ENCODE measurements at regions not wholly inside any gene's neighbourhood (a gene's known extent, or its start where the extent isn't known, plus 50 kb on each side); places are given as distances from the start of the nearest gene placed in this dataset.

- Histone ChIP-seq H3K79me2 (ENCODE audit: insufficient read depth, low read length) (no peaks in the 10 kb centered on the region), H3K4me2 (ENCODE audit: low read depth, low read length) (no peak overlapping the region), H3K4me1 (ENCODE audit: insufficient read depth, low read length) (peaks cover 12% of the 10 kb centered on the region), H3K27ac (ENCODE audit: extremely low read length, insufficient read depth, low read length) (no peak overlapping the region), H3K4me3 (replicated peaks in 1 of 3; ENCODE audit: insufficient read depth in 1 of 3, low read depth in 2 of 3, low read length in 3 of 3) (no peak overlapping the region), H4K20me1 (ENCODE audit: insufficient read depth, low read length) (no peaks in the 10 kb centered on the region), H3K9ac (ENCODE audit: insufficient read depth, low read depth, low read length) (no peak overlapping the region), H3K27me3 (ENCODE audit: control insufficient read depth in 1 of 2, insufficient read depth in 2 of 2, low read length in 2 of 2) (peaks cover 0 to 2% of the 10 kb centered on the region in 2 experiments; a peak in 1 of 5 replicates), H3K36me3 (replicated peaks in 1 of 2; ENCODE audit: control insufficient read depth in 1 of 2, insufficient read depth in 2 of 2, low read length in 2 of 2) (no peaks in the 10 kb centered on the region), H3K9me3 (ENCODE audit: low read length) (no peaks in the 10 kb centered on the region), H2AFZ (ENCODE audit: low read length) (no peak overlapping the region)
- CTCF ChIA-PET (ENCODE audit: low intra/inter-chr PET ratio, low total read pairs), result no interaction called here
- in situ Hi-C loops (cut with HindIII; ENCODE audit: extremely low pct_ligation_motif_present, low pct_unique_long_range_greater_than_20kb), result no loop called here
- TF ChIP-seq ZBTB7B (CRISPR knock-in tag; IDR thresholded peaks at IDR 0.05) (no peak), ZNF296 (CRISPR knock-in tag; conservative IDR thresholded peaks at IDR 0.05) (no peak), CCDC6 (CRISPR knock-in tag; IDR thresholded peaks at IDR 0.05) (no peak), ZNF230 (CRISPR knock-in tag; IDR thresholded peaks at IDR 0.05) (no peak), ZNF501 (CRISPR knock-in tag; IDR thresholded peaks at IDR 0.05) (no peak), STAT5B (CRISPR knock-in tag; IDR thresholded peaks at IDR 0.05) (no peak), ZNF282 (IDR thresholded peaks at IDR 0.05; ENCODE audit: partially characterized antibody) (no peak), NKX3-1 (CRISPR knock-in tag; IDR thresholded peaks at IDR 0.05) (no peak), ZNF737 (CRISPR knock-in tag; IDR thresholded peaks at IDR 0.05; ENCODE audit: borderline replicate concordance) (no peak)
- TF ChIP-seq, protein P1, sequence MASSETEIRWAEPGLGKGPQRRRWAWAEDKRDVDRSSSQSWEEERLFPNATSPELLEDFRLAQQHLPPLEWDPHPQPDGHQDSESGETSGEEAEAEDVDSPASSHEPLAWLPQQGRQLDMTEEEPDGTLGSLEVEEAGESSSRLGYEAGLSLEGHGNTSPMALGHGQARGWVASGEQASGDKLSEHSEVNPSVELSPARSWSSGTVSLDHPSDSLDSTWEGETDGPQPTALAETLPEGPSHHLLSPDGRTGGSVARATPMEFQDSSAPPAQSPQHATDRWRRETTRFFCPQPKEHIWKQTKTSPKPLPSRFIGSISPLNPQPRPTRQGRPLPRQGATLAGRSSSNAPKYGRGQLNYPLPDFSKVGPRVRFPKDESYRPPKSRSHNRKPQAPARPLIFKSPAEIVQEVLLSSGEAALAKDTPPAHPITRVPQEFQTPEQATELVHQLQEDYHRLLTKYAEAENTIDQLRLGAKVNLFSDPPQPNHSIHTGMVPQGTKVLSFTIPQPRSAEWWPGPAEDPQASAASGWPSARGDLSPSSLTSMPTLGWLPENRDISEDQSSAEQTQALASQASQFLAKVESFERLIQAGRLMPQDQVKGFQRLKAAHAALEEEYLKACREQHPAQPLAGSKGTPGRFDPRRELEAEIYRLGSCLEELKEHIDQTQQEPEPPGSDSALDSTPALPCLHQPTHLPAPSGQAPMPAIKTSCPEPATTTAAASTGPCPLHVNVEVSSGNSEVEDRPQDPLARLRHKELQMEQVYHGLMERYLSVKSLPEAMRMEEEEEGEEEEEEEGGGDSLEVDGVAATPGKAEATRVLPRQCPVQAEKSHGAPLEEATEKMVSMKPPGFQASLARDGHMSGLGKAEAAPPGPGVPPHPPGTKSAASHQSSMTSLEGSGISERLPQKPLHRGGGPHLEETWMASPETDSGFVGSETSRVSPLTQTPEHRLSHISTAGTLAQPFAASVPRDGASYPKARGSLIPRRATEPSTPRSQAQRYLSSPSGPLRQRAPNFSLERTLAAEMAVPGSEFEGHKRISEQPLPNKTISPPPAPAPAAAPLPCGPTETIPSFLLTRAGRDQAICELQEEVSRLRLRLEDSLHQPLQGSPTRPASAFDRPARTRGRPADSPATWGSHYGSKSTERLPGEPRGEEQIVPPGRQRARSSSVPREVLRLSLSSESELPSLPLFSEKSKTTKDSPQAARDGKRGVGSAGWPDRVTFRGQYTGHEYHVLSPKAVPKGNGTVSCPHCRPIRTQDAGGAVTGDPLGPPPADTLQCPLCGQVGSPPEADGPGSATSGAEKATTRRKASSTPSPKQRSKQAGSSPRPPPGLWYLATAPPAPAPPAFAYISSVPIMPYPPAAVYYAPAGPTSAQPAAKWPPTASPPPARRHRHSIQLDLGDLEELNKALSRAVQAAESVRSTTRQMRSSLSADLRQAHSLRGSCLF (CRISPR knock-in tag; IDR thresholded peaks at IDR 0.05; ENCODE audit: borderline replicate concordance), result no peak
- TF ChIP-seq, protein P2, sequence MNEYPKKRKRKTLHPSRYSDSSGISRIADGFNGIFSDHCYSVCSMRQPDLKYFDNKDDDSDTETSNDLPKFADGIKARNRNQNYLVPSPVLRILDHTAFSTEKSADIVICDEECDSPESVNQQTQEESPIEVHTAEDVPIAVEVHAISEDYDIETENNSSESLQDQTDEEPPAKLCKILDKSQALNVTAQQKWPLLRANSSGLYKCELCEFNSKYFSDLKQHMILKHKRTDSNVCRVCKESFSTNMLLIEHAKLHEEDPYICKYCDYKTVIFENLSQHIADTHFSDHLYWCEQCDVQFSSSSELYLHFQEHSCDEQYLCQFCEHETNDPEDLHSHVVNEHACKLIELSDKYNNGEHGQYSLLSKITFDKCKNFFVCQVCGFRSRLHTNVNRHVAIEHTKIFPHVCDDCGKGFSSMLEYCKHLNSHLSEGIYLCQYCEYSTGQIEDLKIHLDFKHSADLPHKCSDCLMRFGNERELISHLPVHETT (CRISPR knock-in tag; conservative IDR thresholded peaks at IDR 0.05), result no peak
- no peak for DNase-seq (ENCODE audit: low spot score)
- no TSS peak for BruUV-seq (replicated peaks)
- no peak for ATAC-seq
- 66% methylated on average over 5 of the region's 5 CpGs for WGBS (ENCODE audit: low lambda C conversion rate)
- intact Hi-C loops (cut with micrococcal nuclease; ENCODE audit: unreplicated experiment), result no loop called here
- no peak for FAIRE-seq
- POLR2A ChIA-PET, result no interaction called here
Measured at GRCh38 chr5:56693220-56693579, 122.1 kb upstream of the MAP3K1 start.

Measured in HepG2 (cell line).